Heart left ventricle (tissue), 16 donors: ENCODE measurements at regions not wholly inside any gene's neighbourhood (a gene's known extent, or its start where the extent isn't known, plus 50 kb on each side); places are given as distances from the start of the nearest gene placed in this dataset.

Source experiments
- ATAC-seq, 4 donors: fragments of 200-7000 bp; cut with Tn5 transposase; one replicate each; pipeline ENCODE4 v1.9.1; 2020 to 2022; ENCODE audit warnings: moderate library complexity in 4 of 4, mild to moderate bottlenecking in 3 of 4, moderate number of reproducible peaks in 1 of 4
- DNase-seq, 5 donors: peaks; one replicate each; pipeline ENCODE4 v3.0.0-alpha.2; 2020
- H3K27ac ChIP-seq, 12 donors: fragments of 200-600 bp; sonication (generic) in 4 of 12; one replicate each; pipeline versions ENCODE4 v1.5.0 to v1.8.0; 2016 to 2022; ENCODE audit warnings: mild to moderate bottlenecking in 2 of 12
- H3K27me3 ChIP-seq, 9 donors: fragments of 200-600 bp; sonication (generic) in 2 of 9; one replicate each; pipeline versions ENCODE4 v1.5.1 to v1.8.0; 2016 to 2022; ENCODE audit warnings: mild to moderate bottlenecking in 3 of 9
- H3K36me3 ChIP-seq, 9 donors: fragments of 200-600 bp; sonication (generic) in 2 of 9; one replicate each; pipeline versions ENCODE4 v1.5.0 to v1.8.0; 2018 to 2022; ENCODE audit warnings: mild to moderate bottlenecking in 2 of 9
- H3K4me1 ChIP-seq, 12 donors: fragments of 200-600 bp; sonication (generic) in 4 of 12; one replicate each; pipeline versions ENCODE4 v1.5.0 to v1.8.0; 2016 to 2022; ENCODE audit warnings: mild to moderate bottlenecking in 3 of 12
- H3K4me3 ChIP-seq, 12 donors: fragments of 200-600 bp; sonication (generic) in 4 of 12; one replicate each; pipeline versions ENCODE4 v1.5.0 to v1.8.0; 2017 to 2022; ENCODE audit warnings: mild to moderate bottlenecking in 9 of 12, moderate library complexity in 4 of 12
- H3K9me3 ChIP-seq, 12 donors: fragments of 200-600 bp; sonication (generic) in 4 of 12; one replicate each; pipeline versions ENCODE4 v1.5.0 to v1.8.0; 2016 to 2022; ENCODE audit warnings: mild to moderate bottlenecking in 1 of 12
- POLR2A ChIP-seq, 2 donors: fragments of 450-650 bp; IDR thresholded peaks; one replicate each; pipeline ENCODE4 v1.6.1; 2017; ENCODE audit warnings: antibody characterized with exemption in 2 of 2, mild to moderate bottlenecking in 2 of 2, moderate library complexity in 2 of 2
- WGBS, 4 donors: extraction: QIAGEN DNeasy Blood & Tissue Kit in 2 of 4; methylation state at CpG; one replicate each; pipeline versions ENCODE4 v1.1.5 to v1.1.7; 2013 to 2018; 5-methylcytosine and 5-hydroxymethylcytosine counted together
- intact Hi-C, 10 donors: fragments of 100-400 bp; cut with DNase I; formaldehyde crosslinking; loops; one replicate each; pipeline versions ENCODE4 v1.11.1 to v1.14.2; 2022
- TF ChIP-seq, protein P1 (sequence below), 12 donors: fragments of 200-600 bp; sonication (generic) in 4 of 12; IDR thresholded peaks; one replicate each; pipeline versions ENCODE4 v1.5.0 to v1.8.0; 2018 to 2022; ENCODE audit warnings: antibody characterized with exemption in 12 of 12, mild to moderate bottlenecking in 5 of 12
- donor health status: ischemic (EF 13 %, LVEDD 7.1; RV severe dilation, severe dysfunction).
- donor health status: healthy with polysubstance abuse.
- donor health status: DM: no; HTN: yes; CAD: no.
- donor health status: DM: no; HTN: no; CAD: no.
- donor health status: ischemic (EF 25% LVEDD 6.9; RV normal size, moderate dysfunction).
- donor health status: ischemic (EF 25% LVEDD 5.7; RV mildly dilated, moderate dysfunction).
- donor health status: healthy.
- donor health status: DM: yes; HTN: yes; CAD: no.
- donor health status: ischemic (EF 35%, LVEDD 5.7; RV mildly dilated, moderate dysfunction).
- donor health status: nonischemic (EF 11% LVEDD 7.7; RV severe dilation, severe dysfunction).
- donor health status: DM: yes; HTN: yes; CAD: no.
- donor health status: PGD.
- donor health status: ischemic (EF 29% LVEDD 5.4; RV normal size, mild dysfunction).
- donor health status: nonischemic (EF 23%, LVEDD 6.1; RV moderate dilation, normal function).

DNA sequence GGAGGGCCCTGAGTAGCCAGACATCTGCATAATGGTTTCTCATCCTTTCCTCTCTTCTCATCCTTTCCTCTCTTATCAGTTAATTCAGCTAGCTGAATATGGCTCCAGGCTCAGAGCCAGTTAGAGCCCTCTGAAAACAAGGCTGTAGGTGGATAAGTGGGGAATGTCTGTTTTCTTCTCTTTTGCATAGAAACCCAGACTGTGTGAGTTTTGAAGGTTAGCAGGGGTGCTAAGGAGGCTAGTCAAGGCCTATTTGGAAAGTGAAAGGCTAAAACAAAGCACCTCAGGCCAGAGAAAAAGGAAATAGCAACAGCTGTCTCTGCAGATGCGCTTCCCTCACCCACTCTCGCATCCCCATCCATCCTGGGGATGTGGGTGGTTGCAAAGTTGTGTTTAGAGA, 420.9 kb downstream of the SHISA9 start:
- H3K27me3 ChIP-seq, result peaks cover 0 to 2% (median 0%) of the 10 kb centered on the region in 9 donors
- no peak overlapping the region for H3K27ac ChIP-seq
- no peaks in the 10 kb centered on the region for H3K36me3 ChIP-seq
- no peak overlapping the region for H3K4me3 ChIP-seq
- WGBS, 4 donors, result 40 to 55% (median 49%) methylated on average over 2 of the region's 2 CpGs
- TF ChIP-seq POLR2A (IDR thresholded peaks at IDR 0.05), result no peak
- TF ChIP-seq, protein P1, sequence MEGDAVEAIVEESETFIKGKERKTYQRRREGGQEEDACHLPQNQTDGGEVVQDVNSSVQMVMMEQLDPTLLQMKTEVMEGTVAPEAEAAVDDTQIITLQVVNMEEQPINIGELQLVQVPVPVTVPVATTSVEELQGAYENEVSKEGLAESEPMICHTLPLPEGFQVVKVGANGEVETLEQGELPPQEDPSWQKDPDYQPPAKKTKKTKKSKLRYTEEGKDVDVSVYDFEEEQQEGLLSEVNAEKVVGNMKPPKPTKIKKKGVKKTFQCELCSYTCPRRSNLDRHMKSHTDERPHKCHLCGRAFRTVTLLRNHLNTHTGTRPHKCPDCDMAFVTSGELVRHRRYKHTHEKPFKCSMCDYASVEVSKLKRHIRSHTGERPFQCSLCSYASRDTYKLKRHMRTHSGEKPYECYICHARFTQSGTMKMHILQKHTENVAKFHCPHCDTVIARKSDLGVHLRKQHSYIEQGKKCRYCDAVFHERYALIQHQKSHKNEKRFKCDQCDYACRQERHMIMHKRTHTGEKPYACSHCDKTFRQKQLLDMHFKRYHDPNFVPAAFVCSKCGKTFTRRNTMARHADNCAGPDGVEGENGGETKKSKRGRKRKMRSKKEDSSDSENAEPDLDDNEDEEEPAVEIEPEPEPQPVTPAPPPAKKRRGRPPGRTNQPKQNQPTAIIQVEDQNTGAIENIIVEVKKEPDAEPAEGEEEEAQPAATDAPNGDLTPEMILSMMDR (IDR thresholded peaks at IDR 0.05), result no peak
- DNase-seq, result no peak
- H3K9me3 ChIP-seq, result no peaks in the 10 kb centered on the region
- no peaks in the 10 kb centered on the region for H3K4me1 ChIP-seq
- intact Hi-C loops, result no loop called here
- no peak for ATAC-seq

DNA sequence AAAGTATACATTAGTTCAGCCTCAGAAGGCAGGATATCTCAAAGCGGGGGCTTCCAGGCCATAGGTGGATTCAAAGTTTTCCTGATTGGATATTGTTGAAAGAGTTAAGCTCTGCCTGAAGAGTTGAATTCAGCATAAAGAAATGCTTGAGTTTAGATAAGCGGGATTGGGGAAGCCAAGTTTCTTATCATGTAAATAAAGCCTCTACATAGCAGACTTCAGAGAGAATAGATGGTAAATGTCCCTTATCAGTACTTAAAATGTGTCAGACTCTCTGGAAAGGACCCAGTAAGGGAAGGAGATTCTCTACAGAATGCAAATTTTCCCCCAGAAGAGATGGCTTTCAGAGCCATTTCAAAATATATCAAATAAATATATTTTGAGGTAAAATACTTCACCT, 423.5 kb downstream of the SHISA9 start:
- no peaks in the 10 kb centered on the region for H3K4me1 ChIP-seq
- intact Hi-C loops, result no loop called here
- no peaks in the 10 kb centered on the region for H3K36me3 ChIP-seq
- ATAC-seq (no peak), DNase-seq (no peak)
- H3K27me3 ChIP-seq, result peaks cover 0 to 2% (median 0%) of the 10 kb centered on the region in 9 donors
- 42 to 52% (median 50%) methylated on average over 2 of the region's 2 CpGs for WGBS, 4 donors
- H3K9me3 ChIP-seq, result no peaks in the 10 kb centered on the region
- no peak overlapping the region for H3K27ac ChIP-seq
- H3K4me3 ChIP-seq, result no peak overlapping the region
- no peak for TF ChIP-seq POLR2A (IDR thresholded peaks at IDR 0.05)
- TF ChIP-seq, protein P1 (IDR thresholded peaks at IDR 0.05), result no peak

DNA sequence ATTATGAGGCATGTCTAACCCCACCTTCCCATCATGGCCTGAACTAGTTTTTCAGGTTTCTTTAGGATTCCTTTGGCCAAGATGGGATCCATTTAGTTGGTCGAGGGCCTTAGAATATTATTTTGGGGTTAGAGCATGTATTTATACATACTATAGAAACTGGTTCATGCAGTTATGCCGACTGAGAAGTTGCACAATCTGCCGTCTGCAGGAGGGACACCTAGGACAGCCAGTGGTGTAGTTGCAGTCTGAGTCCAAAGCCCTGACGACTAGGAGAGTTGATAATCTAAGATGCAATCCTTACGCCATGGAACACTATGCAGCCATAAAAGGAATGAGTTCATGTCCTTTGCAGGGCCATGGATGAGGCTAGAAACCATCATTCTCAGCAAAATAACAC, 424.0 kb downstream of the SHISA9 start:
- H3K36me3 ChIP-seq, result no peaks in the 10 kb centered on the region
- TF ChIP-seq, protein P1 (IDR thresholded peaks at IDR 0.05), result no peak
- TF ChIP-seq POLR2A (IDR thresholded peaks at IDR 0.05), result no peak
- H3K9me3 ChIP-seq, result no peaks in the 10 kb centered on the region
- no peak overlapping the region for H3K4me3 ChIP-seq
- intact Hi-C loops, result no loop called here
- H3K27me3 ChIP-seq, result peaks cover 0 to 2% (median 0%) of the 10 kb centered on the region in 9 donors
- WGBS, 4 donors, result 59 to 68% (median 63%) methylated on average over 5 of the region's 5 CpGs
- ATAC-seq (no peak), DNase-seq (no peak)
- H3K4me1 ChIP-seq, result no peaks in the 10 kb centered on the region
- H3K27ac ChIP-seq, result no peak overlapping the region

DNA sequence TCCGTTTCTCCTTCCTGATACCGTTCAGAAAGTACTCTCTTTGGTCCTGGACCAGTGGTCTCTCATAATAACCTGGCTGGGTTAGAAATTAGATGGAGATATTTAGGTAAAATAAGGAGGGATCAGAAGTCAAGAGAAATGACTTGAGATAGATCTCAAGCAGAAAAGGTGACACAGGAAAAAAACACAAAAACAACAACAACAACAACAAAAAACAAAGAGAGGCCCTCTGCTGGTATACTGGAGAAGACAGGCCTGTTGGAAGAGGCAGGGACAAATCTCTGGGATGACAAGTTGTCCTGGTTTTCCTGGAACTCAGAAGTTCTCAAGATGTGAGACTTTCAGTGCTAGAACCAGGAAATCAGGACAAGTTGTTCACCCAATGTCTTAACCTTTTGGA, 430.5 kb downstream of the SHISA9 start:
- WGBS, 4 donors, result 76 to 90% (median 85%) methylated on average over 2 of the region's 2 CpGs
- Histone ChIP-seq H3K27me3 (peaks cover 0 to 6% (median 0%) of the 10 kb centered on the region in 9 donors), H3K36me3 (no peaks in the 10 kb centered on the region), H3K4me1 (no peaks in the 10 kb centered on the region), H3K4me3 (no peak overlapping the region), H3K27ac (no peak overlapping the region), H3K9me3 (no peaks in the 10 kb centered on the region)
- DNase-seq (no peak), ATAC-seq (no peak)
- TF ChIP-seq, protein P1 (IDR thresholded peaks at IDR 0.05), result no peak
- TF ChIP-seq POLR2A (IDR thresholded peaks at IDR 0.05), result no peak
- intact Hi-C loops, result loop anchor here in 1 of 10 donors (10.0 kb wide), 1 partner anchor 57 kb away; no protein-coding TSS in a partner anchor
